ENCODE measurements at regions not wholly inside any gene's neighbourhood (a gene's known extent, or its start where the extent isn't known, plus 50 kb on each side); places are given as distances from the start of the nearest gene placed in this dataset.

- TF ChIP-seq, protein P1, sequence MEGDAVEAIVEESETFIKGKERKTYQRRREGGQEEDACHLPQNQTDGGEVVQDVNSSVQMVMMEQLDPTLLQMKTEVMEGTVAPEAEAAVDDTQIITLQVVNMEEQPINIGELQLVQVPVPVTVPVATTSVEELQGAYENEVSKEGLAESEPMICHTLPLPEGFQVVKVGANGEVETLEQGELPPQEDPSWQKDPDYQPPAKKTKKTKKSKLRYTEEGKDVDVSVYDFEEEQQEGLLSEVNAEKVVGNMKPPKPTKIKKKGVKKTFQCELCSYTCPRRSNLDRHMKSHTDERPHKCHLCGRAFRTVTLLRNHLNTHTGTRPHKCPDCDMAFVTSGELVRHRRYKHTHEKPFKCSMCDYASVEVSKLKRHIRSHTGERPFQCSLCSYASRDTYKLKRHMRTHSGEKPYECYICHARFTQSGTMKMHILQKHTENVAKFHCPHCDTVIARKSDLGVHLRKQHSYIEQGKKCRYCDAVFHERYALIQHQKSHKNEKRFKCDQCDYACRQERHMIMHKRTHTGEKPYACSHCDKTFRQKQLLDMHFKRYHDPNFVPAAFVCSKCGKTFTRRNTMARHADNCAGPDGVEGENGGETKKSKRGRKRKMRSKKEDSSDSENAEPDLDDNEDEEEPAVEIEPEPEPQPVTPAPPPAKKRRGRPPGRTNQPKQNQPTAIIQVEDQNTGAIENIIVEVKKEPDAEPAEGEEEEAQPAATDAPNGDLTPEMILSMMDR (IDR thresholded peaks at IDR 0.05): no peak
- TF ChIP-seq POLR2A (IDR thresholded peaks at IDR 0.05): no peak
- Histone ChIP-seq H3K36me3 (no peaks in the 10 kb centered on the region), H3K4me1 (no peaks in the 10 kb centered on the region), H3K4me3 (no peak overlapping the region), H3K9me3 (no peaks in the 10 kb centered on the region), H3K27ac (no peak overlapping the region), H3K27me3 (no peaks in the 10 kb centered on the region)
- intact Hi-C loops (cut with DNase I): no loop called here
- WGBS, 2 donors: 64 to 66% methylated on average over 7 of the region's 7 CpGs
- DNase-seq: no peak
Observed at GRCh38 chr7:67547183-67547907, 550.7 kb downstream of the TYW1 start.

DNA sequence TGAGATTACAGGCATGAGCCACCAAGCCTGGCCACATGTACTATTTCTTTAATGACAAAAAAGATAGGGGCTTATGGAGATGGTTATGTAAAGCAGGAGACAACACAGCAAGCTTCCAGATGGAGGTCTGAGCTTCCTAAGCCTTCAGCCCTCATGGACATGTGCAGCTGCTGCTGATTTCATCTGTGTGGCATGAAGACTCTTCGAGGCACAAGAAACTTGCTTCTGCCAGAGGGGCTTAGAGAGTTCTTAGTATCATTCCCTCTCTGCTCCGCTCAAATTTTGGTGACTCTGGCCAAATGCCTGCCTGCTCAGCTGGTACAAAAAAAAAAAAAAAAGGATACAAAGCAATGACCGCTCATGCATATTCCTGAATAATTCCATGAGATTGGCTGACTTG is 552.5 kb downstream of the TYW1 start:
- Histone ChIP-seq H3K27me3 (no peaks in the 10 kb centered on the region), H3K36me3 (no peaks in the 10 kb centered on the region), H3K4me1 (no peaks in the 10 kb centered on the region), H3K27ac (no peak overlapping the region), H3K9me3 (no peaks in the 10 kb centered on the region), H3K4me3 (no peak overlapping the region)
- no peak for DNase-seq
- no peak for TF ChIP-seq POLR2A (IDR thresholded peaks at IDR 0.05)
- TF ChIP-seq, protein P1 (IDR thresholded peaks at IDR 0.05): no peak
- WGBS, 2 donors: 62 to 67% methylated on average over 2 to 3 of the region's 3 CpGs
- intact Hi-C loops (cut with DNase I): no loop called here

GRCh38 chr7:67550801-67551436 is 554.3 kb downstream of the TYW1 start:
- no peak overlapping the region for H3K4me3 ChIP-seq
- H3K36me3 ChIP-seq: no peaks in the 10 kb centered on the region
- no peak overlapping the region for H3K27ac ChIP-seq
- H3K27me3 ChIP-seq: no peaks in the 10 kb centered on the region
- no peaks in the 10 kb centered on the region for H3K4me1 ChIP-seq
- TF ChIP-seq POLR2A (IDR thresholded peaks at IDR 0.05): no peak
- TF ChIP-seq, protein P1 (IDR thresholded peaks at IDR 0.05): no peak
- DNase-seq: no peak
- H3K9me3 ChIP-seq: no peaks in the 10 kb centered on the region
- 48 to 76% methylated on average over 12 to 13 of the region's 13 CpGs for WGBS, 2 donors
- intact Hi-C loops (cut with DNase I): no loop called here

GRCh38 chr7:67552738-67553137 is 556.1 kb downstream of the TYW1 start:
- no peaks in the 10 kb centered on the region for H3K9me3 ChIP-seq
- DNase-seq: no peak
- TF ChIP-seq, protein P1 (IDR thresholded peaks at IDR 0.05): no peak
- no peak for TF ChIP-seq POLR2A (IDR thresholded peaks at IDR 0.05)
- no peak overlapping the region for H3K4me3 ChIP-seq
- no peaks in the 10 kb centered on the region for H3K36me3 ChIP-seq
- H3K4me1 ChIP-seq: no peaks in the 10 kb centered on the region
- no peaks in the 10 kb centered on the region for H3K27me3 ChIP-seq
- H3K27ac ChIP-seq: no peak overlapping the region
- 79 to 85% methylated on average over 5 of the region's 5 CpGs for WGBS, 2 donors
- intact Hi-C loops (cut with DNase I): no loop called here

DNA sequence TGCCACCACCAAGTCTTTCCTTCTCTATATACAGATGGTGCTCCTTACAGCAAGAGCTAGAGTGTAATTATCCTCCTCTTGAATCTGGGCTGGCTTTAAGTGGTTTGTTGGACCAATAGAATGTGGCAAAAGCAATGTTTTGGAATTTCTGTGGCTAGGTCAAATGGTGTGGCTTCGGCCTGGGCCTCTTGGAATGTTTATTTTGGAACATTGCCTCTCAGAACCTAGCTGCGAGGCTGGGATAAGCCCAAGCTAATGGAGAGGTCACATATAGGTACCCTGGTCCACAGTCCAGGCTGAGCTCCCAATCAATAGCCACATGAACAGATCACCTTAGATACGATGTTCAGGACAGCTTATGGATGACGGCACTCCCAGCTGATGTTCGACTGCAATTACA is 556.7 kb downstream of the TYW1 start:
- no peaks in the 10 kb centered on the region for H3K9me3 ChIP-seq
- no peak for DNase-seq
- intact Hi-C loops (cut with DNase I): no loop called here
- TF ChIP-seq, protein P1 (IDR thresholded peaks at IDR 0.05): no peak
- no peak for TF ChIP-seq POLR2A (IDR thresholded peaks at IDR 0.05)
- 67 to 72% methylated on average over 4 to 5 of the region's 5 CpGs for WGBS, 2 donors
- no peak overlapping the region for H3K4me3 ChIP-seq
- H3K36me3 ChIP-seq: no peaks in the 10 kb centered on the region
- H3K27ac ChIP-seq: no peak overlapping the region
- H3K27me3 ChIP-seq: no peaks in the 10 kb centered on the region
- H3K4me1 ChIP-seq: no peaks in the 10 kb centered on the region
